GM18907 (cell line): ENCODE measurements at regions not wholly inside any gene's neighbourhood (a gene's known extent, or its start where the extent isn't known, plus 50 kb on each side); places are given as distances from the start of the nearest gene placed in this dataset.

Experiments
- ATAC-seq: cut with Tn5 transposase; IDR thresholded peaks from one replicate; pipeline ENCODE4 v1.9.1; 2021; ENCODE audit warnings: mild to moderate bottlenecking, moderate library complexity; ENCODE audit not compliant: unreplicated experiment

- no peak for ATAC-seq
Measured at GRCh38 chrX:43481576-43481975, 174.5 kb upstream of the MAOA start.

GRCh38 chrX:43493756-43494155 lies 162.3 kb upstream of the MAOA start:
- ATAC-seq = no peak

- no peak for ATAC-seq
Measured at GRCh38 chrX:43500246-43500645, 155.9 kb upstream of the MAOA start.

- ATAC-seq = no peak
Measured at GRCh38 chrX:43500996-43501694, 155.0 kb upstream of the MAOA start.

- ATAC-seq = no peak
Measured at GRCh38 chrX:43504394-43504793, 151.7 kb upstream of the MAOA start.

- no peak for ATAC-seq
Measured at GRCh38 chrX:43505769-43506168, 150.3 kb upstream of the MAOA start.

- no peak for ATAC-seq
Measured at GRCh38 chrX:43508694-43509093, 147.4 kb upstream of the MAOA start.

GRCh38 chrX:43510209-43510608 lies 145.9 kb upstream of the MAOA start:
- ATAC-seq = no peak

- ATAC-seq = no peak
Measured at GRCh38 chrX:43513085-43513484, 143.0 kb upstream of the MAOA start.

- no peak for ATAC-seq
Measured at GRCh38 chrX:43514820-43515219, 141.3 kb upstream of the MAOA start.

- ATAC-seq = no peak
Measured at GRCh38 chrX:43522582-43522981, 133.5 kb upstream of the MAOA start.

GRCh38 chrX:43525901-43526610 lies 130.0 kb upstream of the MAOA start:
- no peak for ATAC-seq

GRCh38 chrX:43526878-43527277 lies 129.2 kb upstream of the MAOA start:
- no peak for ATAC-seq

GRCh38 chrX:43527801-43528200 lies 128.3 kb upstream of the MAOA start:
- no peak for ATAC-seq

GRCh38 chrX:43530837-43531236 lies 125.3 kb upstream of the MAOA start:
- ATAC-seq = no peak

- ATAC-seq = no peak
Measured at GRCh38 chrX:43540318-43540717, 115.8 kb upstream of the MAOA start.

GRCh38 chrX:43551590-43551989 lies 104.5 kb upstream of the MAOA start:
- ATAC-seq = no peak

- ATAC-seq = no peak
Measured at GRCh38 chrX:43552156-43552555, 103.9 kb upstream of the MAOA start.

GRCh38 chrX:43552703-43553102 lies 103.4 kb upstream of the MAOA start:
- no peak for ATAC-seq

- ATAC-seq = no peak
Measured at GRCh38 chrX:43553257-43553656, 102.8 kb upstream of the MAOA start.

- no peak for ATAC-seq
Measured at GRCh38 chrX:43556207-43556606, 99.9 kb upstream of the MAOA start.

- peak; percentile 69 for ATAC-seq
Measured at GRCh38 chrX:43557792-43558191, 98.3 kb upstream of the MAOA start.

GRCh38 chrX:43559644-43560043 lies 96.5 kb upstream of the MAOA start:
- no peak for ATAC-seq
